Common myeloid progenitor, CD34-positive (primary cell): ENCODE measurements at regions not wholly inside any gene's neighbourhood (a gene's known extent, or its start where the extent isn't known, plus 50 kb on each side); places are given as distances from the start of the nearest gene placed in this dataset.
"Not testable (repeated sequence)": the region's sequence is repeated elsewhere in the genome, so short reads cannot be mapped to it uniquely, and the experiment has no call there.

Source experiments
- CTCF ChIA-PET: fragments of 350-600 bp; sonication (Branson Sonifier 250); formaldehyde crosslinking; loops from one replicate; lab custom pipeline; 2021; ENCODE audit warnings: antibody characterized with exemption; lab: Charles Lee
- POLR2A ChIA-PET: fragments of 350-600 bp; sonication (Branson Sonifier 250); formaldehyde crosslinking; loops from one replicate; lab custom pipeline; 2021; ENCODE audit warnings: antibody characterized with exemption; lab: Charles Lee
- DNase-seq, 3 donors: peaks; one replicate each; pipeline versions ENCODE4 v3.0.0 to v3.0.0-alpha.2; 2013
- H3K27ac ChIP-seq, 2 experiments: 1 replicate in 1 of 2; 2 replicates in 1 of 2; pipeline ENCODE4 v1.7.0; 2013; ENCODE audit warnings: inconsistent platforms in 2 of 2, low read length in 2 of 2, mild to moderate bottlenecking in 2 of 2, low read depth in 1 of 2, moderate library complexity in 1 of 2; ENCODE audit not compliant: severe bottlenecking in 2 of 2, insufficient read depth in 1 of 2, poor library complexity in 1 of 2
- H3K27me3 ChIP-seq, 5 experiments: replicated peaks in 2 of 5; 1 replicate in 3 of 5; 2 replicates in 2 of 5; pipeline versions ENCODE4 v1.6.1 to v1.7.0; 2013; ENCODE audit warnings: low read length in 4 of 5, mild to moderate bottlenecking in 2 of 5, moderate library complexity in 2 of 5, inconsistent platforms in 1 of 5; ENCODE audit not compliant: insufficient read depth in 5 of 5, control insufficient read depth in 4 of 5
- H3K36me3 ChIP-seq, 4 experiments: 1 replicate in 2 of 4; 2 replicates in 2 of 4; pipeline versions ENCODE4 v1.6.1 to v1.7.0; 2013; ENCODE audit warnings: low read length in 3 of 4, control low read depth in 1 of 4, mild to moderate bottlenecking in 1 of 4; ENCODE audit not compliant: control insufficient read depth in 4 of 4, insufficient read depth in 4 of 4
- H3K4me1 ChIP-seq, 4 experiments: 1 replicate in 3 of 4; 2 replicates in 1 of 4; pipeline versions ENCODE4 v1.6.1 to v1.7.1; 2013; ENCODE audit warnings: low read length in 3 of 4, mild to moderate bottlenecking in 3 of 4, control low read depth in 1 of 4, inconsistent platforms in 1 of 4, moderate library complexity in 1 of 4; ENCODE audit not compliant: control insufficient read depth in 4 of 4, insufficient read depth in 4 of 4; ENCODE audit errors: control extremely low read depth in 1 of 4
- H3K4me3 ChIP-seq, 7 experiments: 1 replicate in 4 of 7; 2 replicates in 3 of 7; pipeline versions ENCODE4 v1.5.1 to v1.7.0; 2013; ENCODE audit warnings: mild to moderate bottlenecking in 7 of 7, low read length in 6 of 7, moderate library complexity in 6 of 7, inconsistent platforms in 2 of 7, low read depth in 2 of 7, control low read depth in 1 of 7; ENCODE audit not compliant: insufficient read depth in 4 of 7, control insufficient read depth in 1 of 7; ENCODE audit errors: extremely low read depth in 1 of 7
- H3K9me3 ChIP-seq, 5 experiments: 1 replicate in 4 of 5; 2 replicates in 1 of 5; pipeline versions ENCODE4 v1.6.1 to v1.7.1; 2013; ENCODE audit warnings: low read length in 4 of 5, mild to moderate bottlenecking in 2 of 5, inconsistent platforms in 1 of 5, low read depth in 1 of 5, moderate library complexity in 1 of 5; ENCODE audit not compliant: control insufficient read depth in 4 of 5, insufficient read depth in 2 of 5; ENCODE audit errors: control extremely low read depth in 1 of 5
- WGBS: methylation state at CpG from one replicate; pipeline ENCODE4 v1.1.5; 2013; ENCODE audit not compliant: insufficient coverage; 5-methylcytosine and 5-hydroxymethylcytosine counted together

DNA sequence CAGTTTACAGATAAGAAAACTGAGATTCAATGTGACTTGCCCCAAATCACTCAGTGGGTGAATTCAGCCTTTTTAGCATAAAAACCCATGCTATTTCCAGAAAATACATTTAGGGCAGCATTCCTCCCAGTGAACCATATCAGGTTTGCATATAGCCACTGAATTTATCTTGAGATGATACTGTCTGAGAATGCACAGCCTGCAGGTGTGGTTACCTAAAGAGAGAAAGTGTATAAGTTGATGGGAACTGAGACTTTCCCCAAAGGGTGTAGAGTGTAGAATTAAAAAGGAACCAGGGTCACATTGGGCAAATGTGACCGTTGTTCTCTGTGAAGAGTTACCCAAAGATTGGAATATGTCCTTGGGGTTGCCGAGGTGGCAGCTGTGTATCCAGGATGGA lies 100.0 kb upstream of the PIK3R1 start:
- WGBS = 100% methylated on average over 2 of the region's 2 CpGs
- peak in 1 of 3 donors; percentile 1 for DNase-seq
- no peaks in the 10 kb centered on the region for H3K4me1 ChIP-seq
- H3K27ac ChIP-seq = no peak overlapping the region
- POLR2A ChIA-PET = no interaction called here
- H3K36me3 ChIP-seq = no peaks in the 10 kb centered on the region
- H3K27me3 ChIP-seq = no peaks in the 10 kb centered on the region
- CTCF ChIA-PET = no interaction called here
- no peaks in the 10 kb centered on the region for H3K9me3 ChIP-seq
- H3K4me3 ChIP-seq = no peak overlapping the region

DNA sequence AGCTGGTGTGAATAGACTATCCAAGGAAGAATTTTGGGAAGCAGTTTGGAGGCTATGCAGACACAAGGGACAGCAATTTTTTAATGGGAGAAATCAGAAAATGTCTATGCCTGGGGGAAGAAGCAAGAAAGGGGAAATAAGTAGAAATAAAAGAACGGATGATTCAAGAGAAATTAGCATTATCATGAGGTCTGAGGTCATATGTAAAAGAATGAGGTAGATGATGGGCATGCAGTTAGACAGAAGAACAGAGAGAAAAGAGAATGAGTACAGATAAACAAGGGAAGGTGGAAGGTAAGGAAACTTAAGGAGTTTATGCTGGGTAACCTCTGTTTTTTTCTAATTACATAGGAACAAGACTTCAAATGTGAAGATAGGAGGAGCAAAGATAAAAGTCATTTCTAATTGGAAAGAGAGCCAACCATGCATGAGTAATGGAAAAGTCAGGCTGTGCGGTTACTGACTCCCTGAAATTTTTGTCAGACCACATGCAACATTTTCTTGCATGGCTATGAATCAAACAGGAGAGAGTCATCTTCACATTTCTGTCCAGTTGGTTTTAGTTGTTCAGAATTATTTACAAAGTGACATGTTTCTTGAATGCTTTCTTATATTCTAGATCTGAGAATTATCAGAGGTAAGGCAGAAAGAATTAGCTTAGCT lies 101.0 kb upstream of the PIK3R1 start:
- H3K4me3 ChIP-seq = no peak overlapping the region
- H3K9me3 ChIP-seq = no peaks in the 10 kb centered on the region
- H3K4me1 ChIP-seq = no peaks in the 10 kb centered on the region
- DNase-seq = no peak
- no peaks in the 10 kb centered on the region for H3K36me3 ChIP-seq
- no peak overlapping the region for H3K27ac ChIP-seq
- H3K27me3 ChIP-seq = no peaks in the 10 kb centered on the region
- ChIA-PET POLR2A (no interaction called here), CTCF (no interaction called here)
- WGBS = 92% methylated on average over 2 of the region's 2 CpGs

DNA sequence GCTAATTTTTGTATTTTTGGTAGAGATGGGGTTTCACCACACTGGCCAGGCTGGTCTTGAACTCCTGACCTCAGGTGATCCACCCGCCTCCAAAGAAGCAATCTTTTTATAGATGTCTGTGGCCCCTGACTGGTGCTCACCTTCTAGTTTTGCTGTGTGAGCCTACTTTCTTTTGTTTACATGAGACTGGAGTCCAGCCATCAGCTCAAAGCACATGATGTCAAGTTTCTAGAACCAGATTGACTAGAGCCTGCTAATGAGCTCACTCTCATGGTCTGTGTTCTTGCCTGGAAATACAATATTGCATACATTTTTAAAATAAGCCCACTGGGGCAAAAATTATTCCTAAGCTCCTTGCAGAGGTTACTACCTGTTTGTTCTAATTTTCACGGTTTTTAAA lies 102.9 kb upstream of the PIK3R1 start:
- no peaks in the 10 kb centered on the region for H3K27me3 ChIP-seq
- WGBS = 100% methylated on average over 1 of the region's 2 CpGs
- POLR2A ChIA-PET = no interaction called here
- no peaks in the 10 kb centered on the region for H3K36me3 ChIP-seq
- CTCF ChIA-PET = interaction anchor here (0.6 kb wide), 1 partner anchor 141 kb away, joined by 3 read pairs; no protein-coding TSS in a partner anchor
- no peaks in the 10 kb centered on the region for H3K4me1 ChIP-seq
- no peak for DNase-seq
- no peaks in the 10 kb centered on the region for H3K9me3 ChIP-seq
- no peak overlapping the region for H3K27ac ChIP-seq
- no peak overlapping the region for H3K4me3 ChIP-seq

DNA sequence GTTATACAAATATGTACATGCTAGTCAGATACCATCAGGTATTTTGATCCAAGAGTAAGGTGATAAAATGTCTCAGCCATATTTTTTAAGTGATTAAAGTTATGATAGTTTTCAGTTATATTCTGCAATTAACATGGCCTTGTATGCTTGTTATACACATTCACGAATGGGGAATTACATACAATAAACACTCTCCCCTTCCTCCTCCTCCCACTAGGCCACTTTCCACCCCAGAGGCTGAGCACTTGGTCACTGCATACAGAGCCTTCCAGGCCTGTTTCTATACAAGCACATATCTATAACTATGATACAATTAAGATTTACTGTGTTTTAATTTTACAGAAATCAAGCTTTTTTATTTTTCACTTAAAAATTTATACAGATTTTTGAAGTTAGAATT lies 104.7 kb upstream of the PIK3R1 start:
- POLR2A ChIA-PET = no interaction called here
- H3K4me3 ChIP-seq = no peak overlapping the region
- no peaks in the 10 kb centered on the region for H3K27me3 ChIP-seq
- DNase-seq = no peak
- no peaks in the 10 kb centered on the region for H3K4me1 ChIP-seq
- no peaks in the 10 kb centered on the region for H3K9me3 ChIP-seq
- no peaks in the 10 kb centered on the region for H3K36me3 ChIP-seq
- H3K27ac ChIP-seq = no peak overlapping the region
- no CpG with 5 or more reads among the region's 1 CpG for WGBS
- CTCF ChIA-PET = no interaction called here

DNA sequence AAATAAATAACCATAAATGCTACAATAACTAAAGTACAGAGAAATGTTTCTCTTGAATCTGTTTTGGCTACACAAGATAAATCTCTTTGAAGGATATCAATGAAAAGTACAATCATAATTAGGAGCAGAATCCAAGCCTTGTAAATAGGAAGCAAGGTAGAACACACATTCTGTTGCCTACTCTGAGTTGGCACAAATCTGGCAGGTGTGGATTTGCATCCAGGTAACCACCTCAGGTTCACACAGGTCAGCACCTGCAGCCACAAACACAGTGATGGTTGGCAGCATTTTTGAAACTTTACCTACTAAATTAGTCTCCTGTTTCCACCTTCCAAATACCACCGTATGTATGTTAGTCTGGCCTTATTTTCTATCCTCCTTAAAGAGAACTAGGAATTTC lies 105.3 kb upstream of the PIK3R1 start:
- ChIA-PET CTCF (no interaction called here), POLR2A (no interaction called here)
- DNase-seq = no peak
- H3K27me3 ChIP-seq = no peaks in the 10 kb centered on the region
- no peak overlapping the region for H3K4me3 ChIP-seq
- H3K27ac ChIP-seq = no peak overlapping the region
- H3K9me3 ChIP-seq = no peaks in the 10 kb centered on the region
- H3K36me3 ChIP-seq = no peaks in the 10 kb centered on the region
- WGBS = 100% methylated on average over 1 of the region's 1 CpG
- H3K4me1 ChIP-seq = no peaks in the 10 kb centered on the region

DNA sequence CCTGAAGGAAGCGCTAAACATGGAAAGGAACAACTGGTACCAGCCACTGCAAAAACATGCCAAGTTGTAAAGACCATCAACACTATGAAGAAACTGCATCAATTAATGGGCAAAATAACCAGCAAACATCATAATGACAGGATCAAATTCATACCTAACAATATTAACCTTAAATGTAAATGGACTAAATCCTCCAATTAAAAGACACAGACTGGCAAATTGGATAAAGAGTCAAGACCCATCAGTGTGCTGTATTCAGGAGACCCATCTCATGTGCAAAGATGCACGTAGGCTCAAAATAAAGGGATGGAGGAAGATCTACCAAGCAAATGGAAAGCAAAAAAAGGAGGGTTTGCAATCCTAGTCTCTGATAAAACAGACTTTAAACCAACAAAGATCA lies 111.3 kb upstream of the PIK3R1 start:
- H3K36me3 ChIP-seq, CTCF ChIA-PET, H3K9me3 ChIP-seq, H3K27ac ChIP-seq, H3K27me3 ChIP-seq, POLR2A ChIA-PET, H3K4me1 ChIP-seq, H3K4me3 ChIP-seq, DNase-seq: not testable (repeated sequence)
- WGBS = no CpG with 5 or more reads among the region's 2 CpGs

DNA sequence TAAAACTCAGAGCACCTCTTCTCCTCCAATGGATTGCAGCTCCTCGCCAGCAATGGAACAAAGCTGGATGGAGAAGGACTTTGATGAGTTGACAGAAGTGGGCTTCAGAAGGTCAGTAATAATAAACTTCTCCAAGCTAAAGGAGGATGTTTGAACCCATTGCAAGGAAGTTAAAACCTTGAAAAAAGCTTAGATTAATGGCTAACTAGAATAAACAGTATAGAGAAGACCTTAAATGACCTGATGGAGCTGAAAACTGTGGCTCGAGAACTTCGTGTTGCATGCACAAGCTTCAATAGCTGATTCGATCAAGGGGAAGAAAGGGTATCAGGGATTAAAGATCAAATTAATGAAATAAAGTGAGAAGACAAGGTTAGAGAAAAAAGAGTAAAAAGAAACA lies 112.3 kb upstream of the PIK3R1 start:
- H3K4me3 ChIP-seq, H3K36me3 ChIP-seq, H3K27me3 ChIP-seq, CTCF ChIA-PET, H3K9me3 ChIP-seq, H3K4me1 ChIP-seq, H3K27ac ChIP-seq, DNase-seq: not testable (repeated sequence)
- POLR2A ChIA-PET = interaction anchor here (0.6 kb wide), 1 partner anchor 31 kb away, joined by 3 read pairs; no protein-coding TSS in a partner anchor
- 81% methylated on average over 2 of the region's 4 CpGs for WGBS
